BLaER1 treated with 17β-estradiol and CSF1 and Interleukin-3, amounts not matched to agents 10 nM and 100 nM (cell line): ENCODE measurements at regions not wholly inside any gene's neighbourhood (a gene's known extent, or its start where the extent isn't known, plus 50 kb on each side); places are given as distances from the start of the nearest gene placed in this dataset.
"Not testable (repeated sequence)": the region's sequence is repeated elsewhere in the genome, so short reads cannot be mapped to it uniquely, and the experiment has no call there.

Experiments used
- H3K27ac ChIP-seq, 11 experiments: shearing (Covaris generic); formaldehyde crosslinking; 2 replicates each; pipeline ENCODE4 v1.8.1; 2022
- H3K27me3 ChIP-seq, 11 experiments: shearing (Covaris generic); formaldehyde crosslinking; 2 replicates each; pipeline ENCODE4 v1.8.1; 2022
- H3K36me3 ChIP-seq, 11 experiments: shearing (Covaris generic); formaldehyde crosslinking; 2 replicates each; pipeline ENCODE4 v1.8.1; 2022
- H3K4me1 ChIP-seq, 10 experiments: shearing (Covaris generic); formaldehyde crosslinking; 2 replicates each; pipeline ENCODE4 v1.8.1; 2022
- H3K4me2 ChIP-seq, 11 experiments: shearing (Covaris generic); formaldehyde crosslinking; 2 replicates each; pipeline ENCODE4 v1.8.1; 2022
- H3K4me3 ChIP-seq, 10 experiments: shearing (Covaris generic); formaldehyde crosslinking; 2 replicates each; pipeline ENCODE4 v1.8.1; 2022
- H3K9ac ChIP-seq, 11 experiments: shearing (Covaris generic); formaldehyde crosslinking; 2 replicates each; pipeline ENCODE4 v1.8.1; 2022
- H3K9me3 ChIP-seq, 11 experiments: shearing (Covaris generic); formaldehyde crosslinking; replicated peaks in 1 of 11; 2 replicates each; pipeline ENCODE4 v1.8.1; 2022
- H4K20me1 ChIP-seq, 11 experiments: shearing (Covaris generic); formaldehyde crosslinking; 2 replicates each; pipeline ENCODE4 v1.8.1; 2022
- Cebpa-rat ChIP-seq, 11 experiments: shearing (Covaris generic); IDR thresholded peaks; 2 replicates each; pipeline ENCODE4 v1.8.1; 2022

DNA sequence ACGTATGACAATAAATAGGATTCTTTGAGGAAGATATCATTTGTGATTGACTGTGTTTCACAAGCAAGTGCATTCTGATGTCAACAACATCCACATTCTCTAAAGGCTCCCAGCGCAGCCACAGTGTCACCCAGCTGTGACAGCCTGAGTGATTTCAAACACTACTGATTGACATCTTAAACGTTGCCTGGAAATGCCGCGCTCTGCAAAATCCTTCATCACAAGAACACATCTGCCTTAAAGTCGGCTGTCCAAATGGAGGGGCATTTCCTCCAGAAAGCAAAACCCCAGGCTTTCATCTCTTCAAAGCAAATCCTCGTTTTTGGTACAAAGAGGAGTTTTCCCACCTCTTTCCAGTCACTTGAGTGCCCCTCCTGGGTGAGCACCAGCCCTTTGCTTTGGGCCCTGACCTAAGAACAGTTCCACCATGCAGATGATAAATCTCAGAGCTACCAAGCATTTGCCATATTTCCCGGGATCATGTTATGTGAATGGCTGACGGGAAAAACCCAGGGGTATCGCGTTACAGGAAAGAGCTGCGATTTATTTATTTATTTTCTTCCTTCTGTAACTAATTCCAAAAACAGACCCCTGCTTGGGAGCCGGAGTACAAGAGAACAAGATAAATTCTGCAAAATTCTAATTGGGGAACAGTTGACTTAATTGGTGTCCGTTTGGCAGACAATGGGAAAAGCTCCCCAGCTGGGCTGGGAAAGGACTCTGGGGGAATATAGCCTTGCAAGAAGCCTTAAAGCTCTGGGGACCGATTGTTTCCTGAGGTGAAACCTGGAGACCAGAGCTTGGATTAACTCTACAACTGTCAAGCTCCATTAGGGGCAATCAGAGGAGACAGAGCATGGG is 703.8 kb upstream of the NR2F2 start:
- no peak overlapping the region for H3K4me3 ChIP-seq
- no peak overlapping the region for H3K9ac ChIP-seq
- no peak overlapping the region for H3K27ac ChIP-seq
- no peaks in the 10 kb centered on the region for H4K20me1 ChIP-seq
- no peak for TF ChIP-seq Cebpa-rat (IDR thresholded peaks at IDR 0.05)
- H3K27me3 ChIP-seq = peaks cover 0 to 10% (median 0%) of the 10 kb centered on the region in 11 experiments; a peak in 1 of 22 replicates
- peak overlapping the region in 8 of 11 experiments; percentile 27 to 66 (median 55); a peak in 15 of 22 replicates for H3K4me2 ChIP-seq
- H3K4me1 ChIP-seq = peaks cover 0 to 17% (median 13%) of the 10 kb centered on the region in 10 experiments; a peak in 13 of 20 replicates
- H3K36me3 ChIP-seq = no peaks in the 10 kb centered on the region
- peaks cover 0 to 14% (median 8%) of the 10 kb centered on the region in 11 experiments; a peak in 13 of 22 replicates for H3K9me3 ChIP-seq

DNA sequence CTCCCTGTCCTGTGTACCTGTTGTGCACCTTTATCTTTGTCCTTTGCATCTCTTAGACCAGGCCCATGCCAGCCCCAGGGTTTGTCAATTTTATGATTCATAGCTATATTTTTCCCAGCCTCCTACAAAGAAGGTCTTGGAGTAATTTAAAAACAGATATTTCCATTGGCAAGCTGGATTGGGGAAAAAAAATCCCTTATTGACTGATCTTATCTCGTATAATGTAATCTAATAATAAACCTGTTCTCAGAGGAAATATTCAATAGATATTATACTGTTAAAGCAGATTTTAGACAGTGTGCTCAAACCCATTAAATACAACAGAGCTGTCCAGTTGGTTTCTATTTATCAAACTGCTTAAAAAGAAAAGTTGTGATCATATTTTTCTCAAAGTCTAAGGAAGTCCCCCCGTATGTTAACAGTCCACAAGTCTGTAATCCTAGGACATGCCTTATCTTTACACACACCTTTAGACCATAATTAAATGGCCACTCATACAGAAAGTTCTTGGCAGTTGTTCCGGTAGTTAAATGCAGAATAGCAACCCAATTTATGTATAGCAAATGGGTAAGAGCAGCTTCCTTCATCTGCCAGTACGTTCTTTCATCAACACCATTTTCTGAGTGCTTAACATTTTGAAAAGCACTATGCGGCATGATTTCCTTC is 700.9 kb upstream of the NR2F2 start:
- no peaks in the 10 kb centered on the region for H4K20me1 ChIP-seq
- no peak overlapping the region for H3K9ac ChIP-seq
- no peaks in the 10 kb centered on the region for H3K36me3 ChIP-seq
- peaks cover 0 to 17% (median 13%) of the 10 kb centered on the region in 10 experiments; a peak in 13 of 20 replicates for H3K4me1 ChIP-seq
- no peaks in the 10 kb centered on the region; a peak in 1 of 22 replicates for H3K9me3 ChIP-seq
- peaks cover 0 to 10% (median 0%) of the 10 kb centered on the region in 11 experiments; a peak in 1 of 22 replicates for H3K27me3 ChIP-seq
- no peak overlapping the region for H3K4me3 ChIP-seq
- no peak overlapping the region for H3K4me2 ChIP-seq
- TF ChIP-seq Cebpa-rat (IDR thresholded peaks at IDR 0.05) = no peak
- H3K27ac ChIP-seq = no peak overlapping the region

DNA sequence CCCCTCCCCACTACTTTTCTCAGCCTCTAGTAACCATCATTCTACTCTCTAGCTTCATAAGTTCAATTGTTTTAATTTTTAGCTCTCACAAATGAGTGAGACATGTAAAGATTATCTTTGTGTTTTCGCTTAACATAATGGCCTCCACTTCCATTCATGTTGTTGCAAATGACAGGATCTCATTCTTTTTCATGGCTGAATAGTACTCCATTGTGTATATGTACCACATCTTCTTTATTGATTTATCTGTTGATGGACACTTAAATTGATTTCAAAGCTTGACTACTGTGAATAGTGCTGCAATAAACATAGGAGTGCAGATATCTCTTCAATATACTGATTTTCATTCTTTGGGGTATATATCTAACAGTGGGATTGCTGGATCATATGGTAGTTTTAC is 699.8 kb upstream of the NR2F2 start:
- no peak overlapping the region for H3K27ac ChIP-seq
- no peaks in the 10 kb centered on the region for H3K36me3 ChIP-seq
- H3K4me3 ChIP-seq = no peak overlapping the region
- H3K9ac ChIP-seq = no peak overlapping the region
- H3K4me1 ChIP-seq = peaks cover 0 to 17% (median 13%) of the 10 kb centered on the region in 10 experiments; a peak in 13 of 20 replicates
- H3K9me3 ChIP-seq = no peaks in the 10 kb centered on the region; a peak in 1 of 22 replicates
- no peak for TF ChIP-seq Cebpa-rat (IDR thresholded peaks at IDR 0.05)
- no peaks in the 10 kb centered on the region for H4K20me1 ChIP-seq
- H3K4me2 ChIP-seq = no peak overlapping the region
- peaks cover 0 to 10% (median 0%) of the 10 kb centered on the region in 11 experiments; a peak in 1 of 22 replicates for H3K27me3 ChIP-seq

DNA sequence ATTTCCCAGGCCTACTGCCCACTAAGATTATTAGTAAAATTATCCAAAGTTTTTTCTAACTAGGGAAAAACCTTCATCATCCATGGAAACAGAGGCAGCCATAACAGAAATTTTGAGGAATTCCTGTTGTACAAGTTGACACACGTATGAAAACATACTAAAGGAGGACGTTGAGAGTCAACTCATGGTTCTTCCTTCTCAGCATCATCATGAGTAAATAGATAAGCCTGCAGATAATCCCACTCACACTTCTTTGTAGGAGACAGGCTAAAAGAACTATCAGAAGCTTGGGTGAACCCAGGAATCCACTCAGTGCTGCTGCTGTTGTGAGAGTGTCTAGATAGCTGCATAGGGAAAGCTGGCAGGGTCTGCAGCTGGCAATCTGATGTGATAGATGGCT is 694.8 kb upstream of the NR2F2 start:
- Histone ChIP-seq H3K27me3 (no peaks in the 10 kb centered on the region), H3K4me3 (no peak overlapping the region), H3K9me3 (no peaks in the 10 kb centered on the region; a peak in 1 of 22 replicates), H3K27ac (no peak overlapping the region), H3K4me1 (no peaks in the 10 kb centered on the region), H3K9ac (no peak overlapping the region), H4K20me1 (no peaks in the 10 kb centered on the region), H3K36me3 (no peaks in the 10 kb centered on the region), H3K4me2 (no peak overlapping the region)
- no peak for TF ChIP-seq Cebpa-rat (IDR thresholded peaks at IDR 0.05)

DNA sequence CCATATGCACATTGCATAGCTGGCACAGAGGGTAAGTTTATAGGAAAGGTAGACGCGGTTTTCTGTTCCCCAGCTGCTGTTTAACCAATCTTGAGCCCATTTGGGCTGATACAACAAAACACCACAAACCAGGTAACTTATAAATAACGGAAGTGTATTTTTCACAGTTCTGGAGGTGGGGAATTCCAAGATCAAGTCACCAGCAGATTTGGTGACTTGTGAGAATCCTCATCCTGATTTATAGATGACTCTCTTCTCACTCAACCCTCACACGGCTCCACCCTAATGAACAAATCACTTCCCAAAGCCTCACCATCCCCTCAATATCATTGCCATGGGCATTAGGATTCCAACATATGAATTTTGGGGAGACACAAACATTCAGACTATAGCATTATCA is 694.4 kb upstream of the NR2F2 start:
- Histone ChIP-seq H3K27ac (no peak overlapping the region), H3K9ac (no peak overlapping the region), H3K4me3 (no peak overlapping the region), H3K4me1 (no peaks in the 10 kb centered on the region), H3K36me3 (no peaks in the 10 kb centered on the region), H3K9me3 (no peaks in the 10 kb centered on the region), H3K27me3 (no peaks in the 10 kb centered on the region), H4K20me1 (no peaks in the 10 kb centered on the region), H3K4me2 (no peak overlapping the region)
- no peak for TF ChIP-seq Cebpa-rat (IDR thresholded peaks at IDR 0.05)

DNA sequence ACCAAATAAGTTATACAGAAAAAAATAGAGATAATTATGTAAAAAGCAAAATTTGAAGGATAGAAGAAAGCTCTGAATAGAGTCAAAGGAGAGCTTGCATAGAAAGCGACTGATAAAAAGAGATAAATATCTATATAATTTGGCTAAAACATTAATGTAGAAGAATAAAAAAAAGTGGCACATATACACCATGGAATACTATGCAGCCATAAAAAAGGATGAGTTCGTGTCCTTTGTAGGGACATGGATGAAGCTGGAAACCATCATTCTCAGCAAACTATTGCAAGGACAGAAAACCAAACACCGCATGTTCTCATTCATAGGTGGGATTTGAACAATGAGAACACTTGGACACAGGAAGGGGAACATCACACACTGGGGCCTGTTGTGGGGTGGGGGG is 693.3 kb upstream of the NR2F2 start:
- not testable (repeated sequence) for H3K36me3 ChIP-seq, H3K9ac ChIP-seq, H3K4me3 ChIP-seq, H3K4me2 ChIP-seq, H3K27ac ChIP-seq, H3K9me3 ChIP-seq, H4K20me1 ChIP-seq, H3K27me3 ChIP-seq, H3K4me1 ChIP-seq

DNA sequence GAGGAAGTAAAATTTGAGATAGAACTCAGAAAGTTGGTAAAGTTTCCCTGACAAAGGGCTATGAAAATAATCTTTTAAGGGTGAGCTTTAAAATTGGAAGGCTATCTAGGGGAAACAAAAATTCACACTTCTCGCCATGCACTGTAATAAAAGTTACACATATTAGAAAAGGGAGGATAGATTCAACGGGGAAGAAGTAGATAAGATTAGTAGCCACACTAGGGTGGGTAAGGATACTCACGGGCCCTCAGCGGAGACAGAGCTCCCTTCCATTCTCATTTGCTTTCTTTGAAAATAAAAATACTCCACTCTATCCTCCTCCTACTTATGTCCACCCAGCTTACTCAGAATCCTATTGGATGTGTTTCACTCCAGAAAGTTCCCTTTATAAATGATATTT is 691.3 kb upstream of the NR2F2 start:
- Histone ChIP-seq H3K36me3 (no peaks in the 10 kb centered on the region), H3K27me3 (no peaks in the 10 kb centered on the region), H3K4me3 (no peak overlapping the region), H3K27ac (no peak overlapping the region), H3K9me3 (no peaks in the 10 kb centered on the region), H3K4me2 (no peak overlapping the region), H3K4me1 (no peaks in the 10 kb centered on the region), H3K9ac (no peak overlapping the region), H4K20me1 (no peaks in the 10 kb centered on the region)
- TF ChIP-seq Cebpa-rat (IDR thresholded peaks at IDR 0.05) = no peak

DNA sequence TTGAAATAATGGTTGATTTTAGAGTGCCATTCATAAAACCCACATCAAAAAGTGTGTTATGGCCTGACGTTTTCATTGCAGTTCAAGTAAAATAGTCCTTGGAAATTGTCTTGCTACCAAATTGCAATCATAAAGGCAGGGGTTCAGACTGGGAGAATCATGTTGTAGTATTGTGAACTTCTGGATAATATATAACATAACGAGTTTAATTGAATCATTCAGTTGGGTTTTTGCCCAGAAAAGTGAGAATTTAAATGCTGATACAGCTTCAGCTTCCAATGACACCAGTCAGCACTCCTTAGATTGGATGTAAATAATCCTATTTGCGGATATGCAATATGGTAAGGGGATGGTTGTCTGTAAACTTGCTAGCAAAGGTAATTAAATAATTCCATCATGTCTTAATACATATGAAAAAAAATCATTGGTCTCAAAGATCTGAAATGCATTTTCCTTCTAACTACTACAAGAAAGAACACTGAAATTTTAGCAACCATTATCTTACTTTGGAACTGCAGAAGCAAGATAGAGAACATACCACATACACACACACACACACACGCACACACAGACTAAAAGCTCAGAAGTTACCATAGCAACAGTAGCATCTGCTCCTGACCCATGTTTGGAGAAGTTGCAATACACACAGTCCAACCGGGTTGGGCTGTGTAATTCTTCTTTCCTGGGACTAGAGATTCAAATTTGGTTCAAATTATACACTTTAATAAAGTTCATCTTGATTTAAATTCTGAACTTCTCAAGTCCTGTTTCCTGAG is 686.2 kb upstream of the NR2F2 start:
- no peaks in the 10 kb centered on the region for H3K27me3 ChIP-seq
- H3K4me1 ChIP-seq = no peaks in the 10 kb centered on the region
- H3K4me3 ChIP-seq = no peak overlapping the region
- no peak overlapping the region for H3K27ac ChIP-seq
- no peak overlapping the region for H3K4me2 ChIP-seq
- no peaks in the 10 kb centered on the region for H3K36me3 ChIP-seq
- no peaks in the 10 kb centered on the region for H4K20me1 ChIP-seq
- no peaks in the 10 kb centered on the region for H3K9me3 ChIP-seq
- no peak for TF ChIP-seq Cebpa-rat (IDR thresholded peaks at IDR 0.05)
- H3K9ac ChIP-seq = no peak overlapping the region

DNA sequence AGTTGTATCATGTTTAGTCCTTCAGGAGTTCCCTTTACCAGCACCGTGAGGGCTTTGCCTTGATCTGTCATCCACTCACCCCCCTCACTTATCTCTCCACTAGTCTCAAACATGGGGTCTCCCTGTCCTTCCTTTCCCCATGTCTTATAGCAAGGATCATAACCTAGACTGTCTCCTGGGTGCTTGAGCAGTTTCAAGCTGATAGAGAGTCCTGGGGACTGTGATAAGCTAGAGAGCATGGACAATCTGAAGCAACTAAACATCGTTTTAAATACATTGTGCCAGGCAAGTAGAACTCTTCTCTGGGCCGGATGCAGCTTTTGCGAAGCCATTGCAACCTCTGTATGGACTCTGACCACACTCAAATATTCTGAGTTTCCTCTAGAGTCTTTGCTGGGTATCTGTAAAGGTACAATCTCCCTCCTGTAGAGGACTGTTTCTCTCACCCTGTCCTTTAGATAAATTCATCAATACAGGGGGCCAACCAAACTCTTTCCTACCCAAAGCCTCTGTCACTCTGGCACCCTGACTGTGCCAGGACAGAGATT is 684.6 kb upstream of the NR2F2 start:
- Histone ChIP-seq H3K9ac (no peak overlapping the region), H3K27me3 (no peaks in the 10 kb centered on the region), H3K4me2 (no peak overlapping the region), H3K27ac (no peak overlapping the region), H3K36me3 (no peaks in the 10 kb centered on the region), H4K20me1 (no peaks in the 10 kb centered on the region), H3K9me3 (no peaks in the 10 kb centered on the region), H3K4me3 (no peak overlapping the region), H3K4me1 (no peaks in the 10 kb centered on the region)
- TF ChIP-seq Cebpa-rat (IDR thresholded peaks at IDR 0.05) = no peak
